GM23338 (cell line): ENCODE measurements at regions not wholly inside any gene's neighbourhood (a gene's known extent, or its start where the extent isn't known, plus 50 kb on each side); places are given as distances from the start of the nearest gene placed in this dataset.

Experiments
- ATAC-seq: fragments of 200-7000 bp; cut with Tn5 transposase; 3 replicates; pipeline ENCODE4 v1.9.1; 2020
- DNase-seq: peaks from one replicate; pipeline ENCODE4 v3.0.0-alpha.2; 2015; ENCODE audit warnings: low spot score
- H2AFZ ChIP-seq: fragments of 200-600 bp; sonication (generic); 2 replicates; pipeline ENCODE4 v1.8.0; 2016; ENCODE audit warnings: antibody characterized with exemption, mild to moderate bottlenecking, moderate library complexity
- H3F3A ChIP-seq: fragments of 200-600 bp; sonication (generic); replicated peaks from 2 replicates; pipeline ENCODE4 v1.8.0; 2017; ENCODE audit warnings: antibody characterized with exemption, mixed run types, low read depth
- H3K27ac ChIP-seq: fragments of 200-600 bp; sonication (generic); 2 replicates; pipeline ENCODE4 v1.6.1; 2016; ENCODE audit warnings: low read depth
- H3K27me3 ChIP-seq: fragments of 200-600 bp; sonication (generic); 2 replicates; pipeline ENCODE4 v1.8.0; 2016; ENCODE audit warnings: mild to moderate bottlenecking, mixed run types, moderate library complexity; ENCODE audit not compliant: insufficient read depth
- H3K36me3 ChIP-seq: fragments of 200-600 bp; sonication (generic); 2 replicates; pipeline ENCODE4 v1.8.0; 2016; ENCODE audit warnings: mild to moderate bottlenecking; ENCODE audit not compliant: insufficient read depth
- H3K4me1 ChIP-seq: fragments of 200-600 bp; sonication (generic); 2 replicates; pipeline ENCODE4 v1.8.0; 2016; ENCODE audit warnings: mild to moderate bottlenecking, moderate library complexity; ENCODE audit not compliant: insufficient read depth
- H3K4me2 ChIP-seq: fragments of 200-600 bp; sonication (generic); 2 replicates; pipeline ENCODE4 v1.7.1; 2017; ENCODE audit warnings: mixed run types
- H3K4me3 ChIP-seq: fragments of 200-600 bp; sonication (generic); 2 replicates; pipeline ENCODE4 v1.6.1; 2016; ENCODE audit warnings: mixed run types
- H3K79me2 ChIP-seq: fragments of 200-600 bp; sonication (generic); replicated peaks from 2 replicates; pipeline ENCODE4 v1.8.0; 2017; ENCODE audit warnings: mild to moderate bottlenecking; ENCODE audit not compliant: insufficient read depth
- H3K9me2 ChIP-seq: fragments of 200-600 bp; sonication (generic); 2 replicates; pipeline ENCODE4 v1.8.0; 2017; ENCODE audit not compliant: insufficient read depth
- H4K20me1 ChIP-seq: fragments of 200-600 bp; sonication (generic); replicated peaks from 2 replicates; pipeline ENCODE4 v1.8.0; 2017; ENCODE audit warnings: mild to moderate bottlenecking; ENCODE audit not compliant: insufficient read depth
- H3K27ac Mint-ChIP-seq: 2 replicates; pipeline ENCODE4 v1.8.0; 2020; ENCODE audit warnings: inconsistent platforms, mild to moderate bottlenecking, moderate library complexity, mixed read lengths
- H3K27me3 Mint-ChIP-seq: 3 replicates; pipeline ENCODE4 v1.8.0; 2022; ENCODE audit warnings: low read depth, mild to moderate bottlenecking, moderate library complexity, mixed read lengths, inconsistent platforms; ENCODE audit not compliant: insufficient read depth, poor library complexity
- H3K36me3 Mint-ChIP-seq: 3 replicates; pipeline ENCODE4 v1.8.0; 2021; ENCODE audit warnings: low read depth, mild to moderate bottlenecking, inconsistent platforms, moderate library complexity, mixed read lengths
- H3K4me1 Mint-ChIP-seq: 3 replicates; pipeline ENCODE4 v1.8.0; 2020; ENCODE audit warnings: mild to moderate bottlenecking, inconsistent platforms, mixed read lengths
- H3K4me3 Mint-ChIP-seq: 3 replicates; pipeline ENCODE4 v1.8.0; 2021; ENCODE audit warnings: moderate library complexity, mild to moderate bottlenecking, inconsistent platforms, mixed read lengths
- H3K9me3 Mint-ChIP-seq: 3 replicates; pipeline ENCODE4 v1.8.0; 2020; ENCODE audit warnings: moderate library complexity, mild to moderate bottlenecking, inconsistent platforms, mixed read lengths
- CREB1 ChIP-seq: fragments of 250-450 bp; sonication (Bioruptor Pico); IDR thresholded peaks from 2 replicates; pipeline ENCODE4 v1.5.0; 2020; ENCODE audit warnings: low read depth, mild to moderate bottlenecking, moderate library complexity
- ETS1 ChIP-seq: IDR thresholded peaks from 2 replicates; pipeline ENCODE4 v1.6.1; 2016; ENCODE audit warnings: antibody characterized with exemption
- EZH2 ChIP-seq: fragments of 200-600 bp; sonication (generic); IDR thresholded peaks from one replicate; pipeline ENCODE4 v1.8.0; 2017; ENCODE audit warnings: antibody characterized with exemption, mild to moderate bottlenecking, low read depth; ENCODE audit not compliant: unreplicated experiment
- EZH2phosphoT487 ChIP-seq: fragments of 200-600 bp; sonication (generic); IDR thresholded peaks from one replicate; pipeline ENCODE4 v1.8.1; 2018; ENCODE audit warnings: antibody characterized with exemption; ENCODE audit not compliant: unreplicated experiment
- JUNB ChIP-seq: IDR thresholded peaks from one replicate; pipeline ENCODE4 v1.6.1; 2016; ENCODE audit warnings: antibody characterized with exemption; ENCODE audit not compliant: unreplicated experiment
- STAT1 ChIP-seq: IDR thresholded peaks from one replicate; pipeline ENCODE4 v1.6.1; 2016; ENCODE audit warnings: antibody characterized with exemption; ENCODE audit not compliant: unreplicated experiment
- ZNF462 ChIP-seq: fragments of 250-450 bp; sonication (Bioruptor Pico); IDR thresholded peaks from 2 replicates; pipeline ENCODE4 v1.5.0; 2020; ENCODE audit warnings: mild to moderate bottlenecking, moderate library complexity

- no peak for TF ChIP-seq ZNF462 (CRISPR knock-in tag)
- no peak for TF ChIP-seq EZH2phosphoT487
- TF ChIP-seq CREB1 (CRISPR knock-in tag) = no peak
- TF ChIP-seq ETS1 = no peak
- no peak for TF ChIP-seq STAT1
Observed at GRCh38 chr13:34869696-34870095, 72.4 kb upstream of the NBEA start (continued).

- no peak for DNase-seq
- Mint-ChIP-seq H3K36me3 (no peaks in the 10 kb centered on the region), H3K27me3 (no peaks in the 10 kb centered on the region), H3K27ac (no peak overlapping the region), H3K4me3 (no peak overlapping the region), H3K4me1 (peaks cover 7% of the 10 kb centered on the region), H3K9me3 (no peaks in the 10 kb centered on the region)
- no peaks in the 10 kb centered on the region for H3K79me2 ChIP-seq
- no peaks in the 10 kb centered on the region for H3K36me3 ChIP-seq
- H4K20me1 ChIP-seq = no peaks in the 10 kb centered on the region
- H3F3A ChIP-seq = no peaks in the 10 kb centered on the region
- H3K9me2 ChIP-seq = peaks cover 4% of the 10 kb centered on the region
- no peak for ATAC-seq
- no peak overlapping the region for H2AFZ ChIP-seq
- H3K4me1 ChIP-seq = peaks cover 5% of the 10 kb centered on the region; the same call in 1 of the 2 replicates
- no peak overlapping the region for H3K27ac ChIP-seq
- no peak overlapping the region for H3K4me3 ChIP-seq
- no peaks in the 10 kb centered on the region for H3K27me3 ChIP-seq
- no peak overlapping the region for H3K4me2 ChIP-seq
- TF ChIP-seq CREB1 (CRISPR knock-in tag) (no peak), ZNF462 (CRISPR knock-in tag) (no peak), EZH2 (no peak), STAT1 (no peak), ETS1 (no peak), JUNB (no peak)
Observed at GRCh38 chr13:34878329-34878728, 63.7 kb upstream of the NBEA start.
